Right ventricle myocardium inferior (tissue), 1 donor: ENCODE measurements at regions not wholly inside any gene's neighbourhood (a gene's known extent, or its start where the extent isn't known, plus 50 kb on each side); places are given as distances from the start of the nearest gene placed in this dataset.
"Not testable (repeated sequence)": the region's sequence is repeated elsewhere in the genome, so short reads cannot be mapped to it uniquely, and the experiment has no call there.

Experiments
- ATAC-seq: fragments of 200-7000 bp; cut with Tn5 transposase; one replicate; pipeline ENCODE4 v1.9.1; 2020; ENCODE audit warnings: mild to moderate bottlenecking, moderate library complexity
- DNase-seq: peaks from one replicate; pipeline ENCODE4 v3.0.0; 2021; ENCODE audit errors: missing footprints
- intact Hi-C: fragments of 100-400 bp; cut with DNase I; formaldehyde crosslinking; loops from one replicate; pipeline ENCODE4 v1.11.0; 2022
- donor health status: DM: no; HTN: yes; CAD: no; lungs with severe emphysema.

DNA sequence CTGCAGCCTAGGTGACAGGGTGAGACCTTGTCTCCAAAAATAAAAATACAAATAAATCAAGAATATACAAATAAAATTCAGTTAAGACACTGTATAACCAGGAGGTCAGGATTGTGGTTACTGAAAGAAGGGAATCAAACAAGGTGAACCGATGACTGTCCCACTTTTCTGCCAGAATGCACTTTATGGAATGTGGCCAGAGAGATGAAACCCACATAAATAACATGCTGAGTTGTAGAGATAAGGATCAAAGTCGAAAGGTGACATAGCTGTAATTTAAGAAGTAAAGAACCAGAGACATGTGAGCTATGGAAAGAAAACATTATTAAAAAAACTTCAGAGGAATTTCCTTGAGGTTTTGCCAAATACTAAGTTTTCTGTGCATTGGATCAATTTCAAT, 1098.2 kb upstream of the USP15 start:
- no peak for DNase-seq
- ATAC-seq, result no peak
- intact Hi-C loops, result no loop called here

DNA sequence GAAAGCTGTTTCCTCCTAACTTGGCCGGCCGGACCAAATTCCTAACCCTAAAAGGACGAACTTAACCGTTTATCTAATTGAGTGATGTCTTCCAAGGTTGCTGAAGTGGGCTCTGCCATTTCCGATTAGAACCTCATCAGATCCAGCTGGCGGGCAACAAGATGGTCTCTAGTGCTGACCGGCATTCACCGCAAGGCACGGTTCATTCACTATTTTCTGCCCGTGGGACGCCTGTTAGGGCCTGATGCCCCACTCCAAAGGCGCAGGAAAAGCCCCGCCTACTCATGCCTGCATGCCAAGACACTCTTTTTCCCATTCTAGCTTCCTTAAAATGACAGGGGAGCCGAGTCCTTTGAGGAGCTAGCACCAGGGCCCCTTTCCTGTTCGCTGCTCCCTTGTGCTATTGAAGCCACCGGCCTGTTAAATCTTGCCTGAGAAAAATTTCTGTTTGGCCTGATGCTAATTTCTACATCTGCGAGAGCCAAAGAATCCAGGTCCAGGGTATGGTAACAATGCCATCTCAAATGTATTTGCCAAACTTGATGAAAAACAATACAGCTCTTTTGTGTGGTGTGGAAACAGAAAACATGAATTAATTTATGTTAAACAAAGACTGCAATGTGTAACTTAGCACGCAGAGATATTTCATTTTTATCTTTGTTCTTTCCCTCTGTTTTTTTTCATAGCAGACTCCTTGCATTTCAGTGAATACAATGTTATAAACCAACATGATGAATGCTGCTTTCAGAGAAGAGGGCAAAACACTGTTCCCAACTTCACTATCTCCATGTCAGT, 1071.2 kb upstream of the USP15 start:
- intact Hi-C loops, result no loop called here
- no peak for DNase-seq
- ATAC-seq, result no peak

DNA sequence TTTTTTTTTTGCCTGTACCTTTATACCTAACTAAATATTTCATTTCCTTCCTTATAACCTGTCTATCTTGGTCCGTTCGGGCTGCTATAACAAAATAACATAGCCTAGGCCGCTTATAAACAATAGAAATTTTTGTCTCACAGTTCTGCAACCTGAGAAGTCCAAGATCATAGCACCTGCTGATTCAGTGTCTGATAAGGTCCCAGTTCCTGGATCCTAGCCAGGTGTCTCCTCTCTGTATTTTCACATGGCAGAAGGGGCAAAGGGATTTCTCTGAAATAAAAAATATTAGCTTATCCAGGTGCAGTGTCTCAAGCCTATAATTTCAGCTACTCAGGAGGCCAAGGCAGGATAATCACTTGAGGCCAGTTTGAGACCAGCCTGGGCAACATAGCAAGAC, 1046.6 kb upstream of the USP15 start:
- ATAC-seq, result no peak

DNA sequence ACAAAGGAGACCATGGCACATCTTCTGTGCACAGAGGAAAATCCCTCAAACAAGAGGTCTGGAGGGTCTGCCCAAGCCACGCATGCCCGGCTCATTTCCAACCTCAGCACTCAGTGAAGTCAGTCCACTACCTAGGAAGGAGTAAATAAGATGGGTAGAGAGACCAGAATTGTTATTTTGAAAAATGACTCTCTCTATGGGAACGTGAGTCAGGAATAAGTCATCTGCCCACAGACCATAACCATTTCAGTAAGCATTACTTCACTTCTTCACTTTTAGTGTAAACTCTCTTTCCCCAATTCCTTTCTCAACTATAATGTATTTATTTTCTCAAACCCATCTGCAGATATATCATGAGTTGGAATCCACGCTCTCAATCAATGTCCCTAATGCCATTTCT, 1039.9 kb upstream of the USP15 start:
- no peak for DNase-seq
- intact Hi-C loops, result no loop called here
- ATAC-seq, result no peak

More for the DNA sequence above, 1046.6 kb upstream of the USP15 start:
- intact Hi-C loops, result no loop called here
- no peak for DNase-seq

DNA sequence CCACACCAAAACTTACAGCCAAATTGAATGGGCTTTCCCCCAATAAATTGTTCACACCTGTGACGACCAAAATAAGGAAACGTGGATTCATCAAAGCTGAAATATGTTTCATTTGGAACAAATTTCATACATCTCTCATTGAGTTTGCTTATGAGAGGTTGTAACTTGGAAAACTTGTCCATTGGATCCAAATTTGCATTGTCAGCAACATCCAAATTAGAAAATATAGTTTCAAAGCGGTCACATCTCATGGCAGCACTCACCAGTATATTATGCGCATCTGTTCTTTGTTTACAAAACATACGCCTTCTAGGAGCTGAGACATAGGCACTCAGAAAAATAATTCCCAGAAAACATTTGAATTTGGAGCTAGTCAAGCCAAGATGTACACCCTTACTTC, 1028.2 kb upstream of the USP15 start:
- ATAC-seq, result no peak
- no peak for DNase-seq
- intact Hi-C loops, result no loop called here

DNA sequence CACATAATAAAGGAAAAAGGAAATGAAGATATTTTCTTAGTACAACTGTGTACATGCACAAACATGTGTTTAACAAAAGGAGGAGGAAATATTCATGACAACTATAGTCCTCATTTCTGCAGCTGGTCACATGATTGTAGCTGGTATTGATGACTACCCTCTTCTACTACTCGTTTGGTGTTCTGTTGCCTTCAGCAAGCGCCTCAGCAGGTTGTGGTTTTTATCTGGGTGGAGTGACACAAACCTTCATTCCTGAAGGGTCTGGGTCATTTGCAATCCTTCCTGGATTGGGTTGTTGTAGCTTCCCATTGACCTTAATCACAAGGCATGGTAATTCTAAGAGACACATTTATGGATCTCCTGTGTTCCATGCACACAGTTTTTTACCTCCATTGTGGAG, 1009.9 kb upstream of the USP15 start:
- ATAC-seq (no peak), DNase-seq (no peak)
- intact Hi-C loops, result no loop called here

DNA sequence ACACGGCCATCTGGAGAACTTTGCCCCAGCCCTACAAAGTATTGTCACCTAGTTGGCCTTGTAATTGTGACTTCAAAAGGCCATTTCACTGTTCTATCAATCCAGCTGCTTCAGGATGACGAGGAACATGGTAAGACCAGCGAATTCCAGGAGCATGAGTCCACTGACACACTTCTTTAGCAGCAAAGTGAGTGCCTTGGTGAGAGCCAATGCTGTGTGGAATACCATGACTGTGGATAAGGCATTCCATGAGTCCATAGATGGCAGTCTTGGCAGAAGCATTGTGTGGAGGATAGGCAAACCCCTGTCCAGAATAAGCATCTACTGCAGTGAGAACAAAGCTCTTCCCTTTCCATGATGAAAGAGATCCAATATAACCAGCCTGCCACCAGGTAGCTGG, 1009.1 kb upstream of the USP15 start:
- ATAC-seq (no peak), DNase-seq (no peak)
- intact Hi-C loops, result no loop called here

DNA sequence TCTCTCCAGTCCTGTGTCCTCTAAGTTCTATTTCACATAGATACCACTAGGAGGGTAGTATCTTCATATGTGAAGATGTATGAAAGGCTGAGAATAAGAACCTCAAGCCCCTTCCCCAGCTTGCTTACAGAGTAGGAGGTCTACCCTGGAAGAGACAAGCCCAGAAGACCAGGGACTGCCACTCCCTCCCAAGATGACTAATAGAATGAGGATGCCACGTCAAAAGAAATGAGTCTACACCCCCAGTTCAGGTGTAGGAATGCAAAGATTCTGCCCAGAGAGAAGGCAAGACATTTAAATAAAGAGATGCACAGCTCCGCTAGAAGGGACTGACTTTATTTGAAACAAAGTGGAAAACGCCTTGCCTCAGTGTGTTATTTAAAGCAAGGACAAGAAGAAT, 1006.0 kb upstream of the USP15 start:
- intact Hi-C loops, result no loop called here
- ATAC-seq (no peak), DNase-seq (no peak)

DNA sequence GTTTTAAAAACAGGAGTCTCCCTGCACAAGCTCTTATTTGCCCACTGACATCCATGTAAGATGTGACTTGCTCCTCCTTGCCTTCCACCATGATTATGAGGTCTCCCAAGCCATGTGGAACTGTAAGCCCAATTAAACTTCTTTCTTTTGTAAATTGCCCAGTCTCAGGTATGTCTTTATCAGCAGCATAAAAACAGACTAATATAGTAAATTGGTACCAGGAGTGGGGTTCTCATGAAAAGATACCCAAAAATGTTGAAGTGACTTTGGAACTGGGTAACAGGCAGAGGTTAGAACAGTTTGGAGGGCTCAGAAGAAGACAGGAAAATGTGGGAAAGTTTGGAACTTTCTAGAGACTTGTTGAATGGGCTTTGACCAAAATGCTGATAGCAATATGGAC, 995.9 kb upstream of the USP15 start:
- DNase-seq, ATAC-seq, intact Hi-C loops: not testable (repeated sequence)

DNA sequence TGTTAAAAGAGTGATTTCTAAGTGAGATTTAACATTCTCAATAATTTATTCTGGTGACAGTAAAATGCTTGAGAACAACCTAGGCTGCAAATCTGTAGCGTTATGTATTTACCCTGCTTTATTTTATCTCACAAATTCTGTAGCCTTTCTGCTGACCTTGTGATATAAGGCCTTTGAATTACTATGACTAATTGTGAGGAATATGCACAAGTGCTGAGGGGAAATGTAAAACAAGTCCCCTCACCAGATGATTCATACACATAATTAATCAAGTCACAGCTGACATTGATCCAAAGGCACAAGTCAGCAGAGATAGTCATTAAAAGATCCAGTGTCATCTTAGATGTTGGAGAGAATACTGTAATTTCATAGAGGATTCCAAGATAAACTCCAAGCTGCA, 992.7 kb upstream of the USP15 start:
- DNase-seq (no peak), ATAC-seq (no peak)
- intact Hi-C loops, result no loop called here

DNA sequence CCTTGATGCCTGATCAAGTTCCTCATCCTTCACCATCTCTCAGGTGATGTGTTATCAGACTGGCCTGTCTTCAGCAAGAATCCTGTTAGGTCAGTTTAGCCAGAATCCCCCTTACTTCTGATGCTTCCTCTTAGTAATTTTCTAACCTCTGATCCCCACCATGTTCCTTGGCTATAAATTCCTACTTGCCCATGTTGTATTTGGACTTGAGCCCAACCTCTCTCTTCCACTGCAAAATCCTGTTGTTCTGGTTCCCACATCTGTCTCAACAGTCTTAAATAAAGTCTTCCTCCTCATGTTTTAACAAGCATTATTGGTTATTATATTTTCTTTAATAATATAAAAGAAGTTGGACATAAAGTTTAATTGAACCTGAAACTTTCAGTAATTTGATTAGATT, 987.8 kb upstream of the USP15 start:
- DNase-seq (no peak), ATAC-seq (no peak)
- intact Hi-C loops, result no loop called here

DNA sequence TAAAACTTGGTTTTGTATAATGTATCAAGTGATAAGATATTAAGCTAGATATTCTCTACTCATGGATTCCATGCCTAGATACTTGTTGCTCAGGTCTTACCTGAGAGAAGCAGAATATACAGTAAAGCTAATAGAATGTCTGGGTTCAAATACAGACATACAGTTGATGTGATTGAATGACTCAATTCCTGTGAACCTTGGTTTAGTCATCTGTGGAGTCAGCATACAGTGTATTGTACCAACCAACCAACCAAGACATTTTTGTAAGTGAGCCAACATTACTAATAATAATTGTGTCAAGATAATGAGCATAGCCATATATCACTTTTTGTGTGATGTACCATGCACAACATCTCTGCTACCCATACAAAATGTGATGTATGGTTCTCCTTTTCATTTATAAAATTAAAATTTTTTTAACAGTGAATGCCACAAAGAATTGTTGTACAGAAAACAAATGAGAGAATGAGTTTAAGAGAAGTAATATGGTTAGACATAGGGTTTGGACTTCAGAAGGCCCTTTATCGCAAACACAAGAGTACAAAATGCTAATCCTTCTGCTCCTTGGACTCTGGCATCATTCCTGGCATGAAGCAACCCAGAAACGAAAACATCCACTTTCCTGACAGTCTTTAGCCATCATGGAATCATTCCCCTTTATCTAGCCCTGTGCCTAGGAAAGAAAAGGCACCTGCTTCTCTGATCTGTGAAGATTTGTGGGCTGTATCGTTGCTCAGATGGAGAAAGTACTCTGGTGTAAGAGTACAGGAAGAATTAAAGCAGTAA, 977.2 kb upstream of the USP15 start:
- no peak for ATAC-seq

DNA sequence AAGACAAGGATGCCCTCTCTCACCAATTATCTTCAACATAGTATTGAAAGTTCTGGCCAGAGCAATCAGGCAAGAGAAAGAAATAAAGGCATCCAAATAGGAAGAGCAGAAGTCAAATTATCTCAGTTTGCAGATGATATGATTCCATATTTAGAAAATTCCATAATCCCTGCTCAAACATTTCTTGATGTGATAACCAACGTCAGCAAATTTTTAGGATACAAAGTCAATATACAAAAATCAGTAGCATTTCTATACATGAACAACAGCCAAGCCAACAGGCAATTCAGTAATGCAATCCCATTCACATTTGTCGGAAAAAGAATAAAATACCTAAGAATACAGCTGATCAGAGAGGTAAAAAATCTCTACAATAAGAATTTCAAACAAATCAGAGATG, 969.7 kb upstream of the USP15 start:
- ATAC-seq (no peak), DNase-seq (no peak)
- intact Hi-C loops, result no loop called here

More for the DNA sequence above, 977.2 kb upstream of the USP15 start:
- intact Hi-C loops, result no loop called here
- DNase-seq, result no peak

DNA sequence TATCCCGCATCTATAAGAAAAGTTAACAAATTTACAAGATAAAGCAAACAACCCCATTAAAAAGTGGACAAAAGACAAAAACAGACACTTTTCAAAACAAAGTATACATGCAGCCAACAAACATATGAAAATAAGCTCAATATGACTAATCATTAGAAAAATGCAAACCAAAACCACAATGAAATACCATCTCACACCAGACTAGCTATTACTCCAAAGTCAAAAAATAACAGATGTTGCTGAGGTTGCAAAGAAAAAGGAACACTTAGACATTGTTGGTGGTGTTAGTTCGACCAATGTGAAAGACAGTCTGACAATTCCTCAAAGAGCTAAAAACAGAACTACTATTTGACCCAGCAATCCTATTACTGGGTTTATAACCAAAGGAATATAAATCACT, 968.6 kb upstream of the USP15 start:
- DNase-seq (no peak), ATAC-seq (no peak)
- intact Hi-C loops, result no loop called here

DNA sequence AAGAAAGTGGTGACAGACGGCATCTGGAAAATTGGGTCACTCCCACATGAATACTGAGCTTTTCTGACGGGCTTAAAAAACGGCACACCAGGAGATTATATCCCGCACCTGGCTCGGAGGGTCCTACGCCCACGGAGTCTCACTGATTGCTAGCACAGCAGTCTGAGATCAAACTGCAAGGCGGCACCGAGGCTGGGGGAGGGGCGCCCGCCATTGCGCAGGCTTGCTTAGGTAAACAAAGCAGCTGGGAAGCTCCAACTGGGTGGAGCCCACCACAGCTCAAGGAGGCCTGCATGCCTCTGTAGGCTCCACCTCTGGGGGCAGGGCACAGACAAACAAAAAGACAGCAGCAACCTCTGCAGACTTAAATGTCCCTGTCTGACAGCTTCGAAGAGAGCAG, 966.2 kb upstream of the USP15 start:
- intact Hi-C loops, ATAC-seq: not testable (repeated sequence)

DNA sequence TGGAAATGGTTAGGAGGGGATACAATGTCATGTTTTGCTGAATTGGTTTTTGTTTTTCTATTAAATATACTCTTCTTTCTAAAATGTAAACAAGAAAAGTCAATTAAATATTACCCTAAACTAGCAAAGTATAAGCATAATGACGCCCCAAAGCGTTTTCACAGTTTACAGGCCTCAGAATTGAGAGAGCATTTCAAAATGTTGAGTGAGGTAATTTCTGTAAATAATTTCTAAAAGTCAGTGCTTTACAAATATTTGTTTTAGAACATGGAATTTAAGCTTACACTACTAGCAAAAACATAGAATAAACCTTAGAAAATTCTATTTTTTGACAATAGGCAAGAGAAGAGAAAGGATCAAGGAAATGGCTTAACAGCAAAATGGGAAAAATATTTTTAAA, 958.4 kb upstream of the USP15 start:
- no peak for ATAC-seq
- intact Hi-C loops, result no loop called here

More for the DNA sequence above, 966.2 kb upstream of the USP15 start:
- not testable (repeated sequence) for DNase-seq

DNA sequence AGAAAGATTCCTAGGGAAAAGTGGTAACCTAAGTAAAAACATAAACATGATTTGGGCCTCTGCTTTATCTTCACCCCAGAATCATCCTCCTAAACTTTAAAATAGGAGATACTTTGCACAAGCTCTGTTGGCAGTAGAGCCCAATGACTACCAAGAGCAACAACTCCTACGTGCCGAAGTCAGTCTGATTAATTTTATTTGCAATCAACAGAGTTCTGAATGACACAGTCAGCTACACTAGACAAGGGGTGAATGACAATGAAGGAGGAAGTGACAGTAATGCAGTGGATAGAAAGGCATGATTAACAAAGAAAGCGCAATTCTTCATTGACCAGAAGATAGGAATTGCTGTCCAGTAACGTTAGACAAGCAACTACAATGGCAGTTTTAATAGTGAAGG, 957.9 kb upstream of the USP15 start:
- DNase-seq (no peak), ATAC-seq (no peak)
- intact Hi-C loops, result no loop called here

More for the DNA sequence above, 958.4 kb upstream of the USP15 start:
- DNase-seq, result no peak

DNA sequence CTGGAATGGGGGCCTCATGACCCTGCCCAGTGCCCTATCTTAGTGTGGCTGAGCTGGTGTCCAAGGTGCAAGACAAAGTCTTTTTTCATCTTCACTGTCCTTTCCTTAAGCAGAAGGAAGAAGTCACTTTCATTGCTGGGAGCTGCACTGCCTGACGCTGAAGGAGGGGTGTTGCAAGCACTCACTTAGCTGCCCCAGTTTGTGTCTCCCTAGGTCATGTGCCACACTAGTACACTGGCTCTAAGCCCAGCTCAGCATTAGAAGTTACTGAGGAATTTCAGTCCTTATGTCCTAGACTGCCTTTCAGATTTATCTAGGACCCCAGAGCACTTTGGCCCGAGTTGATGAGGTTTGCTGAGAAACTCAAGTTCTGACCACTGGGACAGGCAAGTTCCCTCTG, 952.0 kb upstream of the USP15 start:
- intact Hi-C loops, result no loop called here
- no peak for ATAC-seq
- DNase-seq, result peak; percentile 32

DNA sequence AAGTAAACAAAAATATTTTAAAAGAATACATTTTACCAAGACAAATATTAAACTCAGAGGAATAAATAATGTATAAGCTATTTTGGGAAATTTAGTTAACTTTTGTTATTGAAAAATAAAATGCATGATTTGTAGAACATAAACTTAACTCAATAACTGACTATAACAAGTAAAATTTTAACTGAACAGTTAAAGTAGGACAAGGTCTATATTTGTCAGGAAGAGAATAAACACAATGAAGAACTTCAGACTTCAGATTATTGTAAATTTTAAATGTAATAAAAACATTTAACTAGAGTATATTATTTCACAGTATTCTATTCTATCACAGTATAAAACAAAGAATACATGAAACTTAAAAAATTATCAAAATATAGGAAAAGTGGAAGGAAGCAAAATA, 948.8 kb upstream of the USP15 start:
- intact Hi-C loops, result no loop called here
- no peak for DNase-seq
- no peak for ATAC-seq

DNA sequence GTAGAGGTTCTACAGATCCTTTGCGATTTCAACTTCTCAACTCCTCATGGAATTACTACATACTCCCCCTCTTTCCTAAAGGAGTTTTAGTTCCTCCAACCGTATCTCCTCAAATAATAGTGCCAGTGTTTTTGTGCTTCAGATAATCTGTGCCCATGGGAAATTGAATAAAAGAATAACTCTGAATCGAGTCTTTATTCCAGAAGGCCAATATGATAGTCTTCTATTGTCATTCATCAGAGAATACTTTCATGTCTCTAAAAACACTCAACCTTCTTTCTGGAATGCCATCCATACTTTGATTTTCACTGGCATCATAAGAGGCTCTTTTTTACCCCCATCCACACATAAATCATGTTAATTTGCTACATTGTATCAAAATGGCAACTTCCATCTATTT, 911.3 kb upstream of the USP15 start:
- intact Hi-C loops, result no loop called here
- ATAC-seq (no peak), DNase-seq (no peak)
